CD4-positive, alpha-beta T cell (primary cell): ENCODE measurements at regions not wholly inside any gene's neighbourhood (a gene's known extent, or its start where the extent isn't known, plus 50 kb on each side); places are given as distances from the start of the nearest gene placed in this dataset.

ENCODE experiments used
- ATAC-seq: fragments of 200-7000 bp; cut with Tn5 transposase; one replicate; pipeline ENCODE4 v1.10.0; 2022; ENCODE audit warnings: mild to moderate bottlenecking; ENCODE audit not compliant: poor library complexity
- CTCF ChIA-PET: fragments of 350-600 bp; sonication (Branson Sonifier 250); formaldehyde crosslinking; loops from one replicate; lab custom pipeline; 2021; ENCODE audit warnings: antibody characterized with exemption, inconsistent platforms; lab: Charles Lee
- POLR2A ChIA-PET: fragments of 350-600 bp; sonication (Branson Sonifier 250); formaldehyde crosslinking; loops from one replicate; lab custom pipeline; 2021; ENCODE audit warnings: antibody characterized with exemption, inconsistent platforms; lab: Charles Lee
- DNase-seq, 14 experiments: peaks; one replicate each; pipeline ENCODE4 v3.0.0-alpha.2; 2013 to 2020; ENCODE audit warnings: mixed read lengths in 2 of 14
- H3K27ac ChIP-seq, 2 donors: one replicate each; pipeline versions ENCODE4 v1.5.1 to v1.7.0; 2013; ENCODE audit warnings: low read length in 2 of 2, low read depth in 1 of 2, mild to moderate bottlenecking in 1 of 2
- H3K27me3 ChIP-seq, 2 experiments: 1 replicate in 1 of 2; 2 replicates in 1 of 2; pipeline versions ENCODE4 v1.6.1 to v1.7.0; 2013; ENCODE audit warnings: low read length in 2 of 2, control low read depth in 1 of 2, mild to moderate bottlenecking in 1 of 2, moderate library complexity in 1 of 2; ENCODE audit not compliant: insufficient read depth in 2 of 2, control insufficient read depth in 1 of 2
- H3K36me3 ChIP-seq: one replicate; pipeline ENCODE4 v1.6.1; 2013; ENCODE audit warnings: low read length, control low read depth; ENCODE audit not compliant: insufficient read depth
- H3K4me1 ChIP-seq: one replicate; pipeline ENCODE4 v1.6.1; 2013; ENCODE audit warnings: low read length, control low read depth; ENCODE audit not compliant: insufficient read depth
- H3K4me3 ChIP-seq: one replicate; pipeline ENCODE4 v1.5.1; 2013; ENCODE audit warnings: mild to moderate bottlenecking, low read length, moderate library complexity
- H3K9me3 ChIP-seq, 2 experiments: 1 replicate in 1 of 2; 2 replicates in 1 of 2; pipeline versions ENCODE4 v1.6.1 to v1.7.0; 2013; ENCODE audit warnings: low read length in 2 of 2, mild to moderate bottlenecking in 2 of 2, control low read depth in 1 of 2, moderate library complexity in 1 of 2; ENCODE audit not compliant: control insufficient read depth in 1 of 2, insufficient read depth in 1 of 2
- H3K27ac Mint-ChIP-seq: one replicate; pipeline ENCODE4 v1.8.0; 2020; ENCODE audit warnings: mixed read lengths
- H3K27me3 Mint-ChIP-seq: one replicate; pipeline ENCODE4 v1.8.0; 2021; ENCODE audit warnings: mixed read lengths
- H3K36me3 Mint-ChIP-seq: one replicate; pipeline ENCODE4 v1.8.0; 2021; ENCODE audit warnings: low read depth, mixed read lengths
- H3K4me1 Mint-ChIP-seq: one replicate; pipeline ENCODE4 v1.8.0; 2021; ENCODE audit warnings: low read depth, mixed read lengths
- H3K4me3 Mint-ChIP-seq: one replicate; pipeline ENCODE4 v1.8.0; 2020; ENCODE audit warnings: mild to moderate bottlenecking, mixed read lengths
- H3K9me3 Mint-ChIP-seq: one replicate; pipeline ENCODE4 v1.8.0; 2020; ENCODE audit warnings: mixed read lengths
- intact Hi-C, 2 experiments: fragments of 100-400 bp; cut with DNase I in 1 of 2; cut with micrococcal nuclease in 1 of 2; formaldehyde crosslinking; loops; one replicate each; pipeline versions ENCODE4 v1.15.1 to v1.9.0; 2023 to 2025; cut with DNase I, micrococcal nuclease
- TF ChIP-seq, protein P1 (sequence below): fragments of 200-600 bp; IDR thresholded peaks from one replicate; pipeline ENCODE4 v1.8.0; 2022; ENCODE audit warnings: antibody characterized with exemption, mild to moderate bottlenecking

DNA sequence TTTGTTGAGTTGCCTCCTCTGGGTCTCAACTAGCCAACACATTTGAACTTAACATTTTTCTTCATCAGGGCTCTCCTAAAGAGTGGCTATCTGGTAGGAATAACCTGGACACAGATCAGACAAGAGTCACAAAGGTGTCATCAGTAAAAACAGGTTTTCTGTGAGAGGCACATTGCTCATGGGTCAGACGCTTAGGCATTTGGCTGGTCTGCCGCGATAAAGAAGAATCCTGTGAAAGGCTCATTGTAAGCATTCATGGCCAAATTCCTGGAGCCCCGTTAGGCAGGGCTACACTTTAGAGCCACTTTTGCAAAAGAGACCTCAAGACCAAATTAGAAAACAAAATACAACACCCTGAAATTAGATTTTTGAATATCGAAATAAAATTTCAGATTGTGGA lies 64.2 kb upstream of the PDE4B start:
- TF ChIP-seq, protein P1, sequence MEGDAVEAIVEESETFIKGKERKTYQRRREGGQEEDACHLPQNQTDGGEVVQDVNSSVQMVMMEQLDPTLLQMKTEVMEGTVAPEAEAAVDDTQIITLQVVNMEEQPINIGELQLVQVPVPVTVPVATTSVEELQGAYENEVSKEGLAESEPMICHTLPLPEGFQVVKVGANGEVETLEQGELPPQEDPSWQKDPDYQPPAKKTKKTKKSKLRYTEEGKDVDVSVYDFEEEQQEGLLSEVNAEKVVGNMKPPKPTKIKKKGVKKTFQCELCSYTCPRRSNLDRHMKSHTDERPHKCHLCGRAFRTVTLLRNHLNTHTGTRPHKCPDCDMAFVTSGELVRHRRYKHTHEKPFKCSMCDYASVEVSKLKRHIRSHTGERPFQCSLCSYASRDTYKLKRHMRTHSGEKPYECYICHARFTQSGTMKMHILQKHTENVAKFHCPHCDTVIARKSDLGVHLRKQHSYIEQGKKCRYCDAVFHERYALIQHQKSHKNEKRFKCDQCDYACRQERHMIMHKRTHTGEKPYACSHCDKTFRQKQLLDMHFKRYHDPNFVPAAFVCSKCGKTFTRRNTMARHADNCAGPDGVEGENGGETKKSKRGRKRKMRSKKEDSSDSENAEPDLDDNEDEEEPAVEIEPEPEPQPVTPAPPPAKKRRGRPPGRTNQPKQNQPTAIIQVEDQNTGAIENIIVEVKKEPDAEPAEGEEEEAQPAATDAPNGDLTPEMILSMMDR: no peak
- Histone ChIP-seq H3K27me3 (no peaks in the 10 kb centered on the region), H3K4me3 (no peak overlapping the region), H3K27ac (no peak overlapping the region), H3K36me3 (no peaks in the 10 kb centered on the region), H3K4me1 (no peaks in the 10 kb centered on the region), H3K9me3 (no peaks in the 10 kb centered on the region)
- ChIA-PET CTCF (no interaction called here), POLR2A (no interaction called here)
- Mint-ChIP-seq H3K27ac (no peak overlapping the region), H3K27me3 (peaks cover 9% of the 10 kb centered on the region), H3K4me1 (no peaks in the 10 kb centered on the region), H3K9me3 (no peaks in the 10 kb centered on the region), H3K4me3 (no peak overlapping the region), H3K36me3 (no peaks in the 10 kb centered on the region)
- no peak for ATAC-seq
- intact Hi-C loops: no loop called here
- no peak for DNase-seq

DNA sequence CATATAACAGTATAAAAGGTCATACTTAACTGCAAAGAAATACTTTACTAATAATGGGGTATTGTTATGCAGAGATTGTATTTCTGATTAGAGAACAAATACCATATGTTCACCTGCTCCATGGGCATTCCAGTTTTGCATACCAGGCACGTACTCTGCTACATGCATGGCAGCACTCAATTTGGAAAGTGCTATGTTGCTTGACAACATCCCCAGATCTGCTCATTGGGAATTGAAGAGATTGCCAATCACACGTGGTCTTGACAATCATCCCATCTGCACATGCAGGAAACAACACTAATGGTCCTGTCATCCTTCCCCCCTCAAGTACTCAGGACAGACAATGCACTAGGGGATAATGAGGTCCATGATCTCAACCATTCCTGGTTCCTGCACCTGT lies 63.4 kb upstream of the PDE4B start:
- no peak for ATAC-seq
- ChIA-PET POLR2A (no interaction called here), CTCF (no interaction called here)

DNA sequence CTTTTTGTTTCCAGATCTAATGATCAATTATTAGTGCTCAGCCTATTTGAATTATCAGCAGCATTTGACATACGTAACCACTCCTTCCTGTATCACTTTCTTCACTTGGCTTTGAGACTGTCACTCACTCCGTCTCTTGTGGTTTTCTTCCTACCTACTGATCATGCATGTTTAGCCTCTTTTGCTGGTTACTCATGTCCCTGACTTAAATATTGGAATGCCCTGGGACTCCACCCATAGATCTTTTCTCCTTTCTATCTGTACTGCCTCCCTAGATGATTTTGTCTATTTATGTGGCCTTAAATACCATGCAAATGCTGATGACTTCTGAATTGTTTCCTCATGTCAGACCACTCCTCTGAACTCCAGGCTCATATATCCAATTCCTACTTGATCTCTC lies 57.7 kb upstream of the PDE4B start:
- TF ChIP-seq, protein P1: no peak
- no peaks in the 10 kb centered on the region for H3K4me1 Mint-ChIP-seq
- intact Hi-C loops: no loop called here
- ChIA-PET POLR2A (no interaction called here), CTCF (no interaction called here)
- no peaks in the 10 kb centered on the region for H3K36me3 Mint-ChIP-seq
- H3K4me1 ChIP-seq: no peaks in the 10 kb centered on the region
- H3K4me3 ChIP-seq: no peak overlapping the region
- ATAC-seq: no peak
- peaks cover 5% of the 10 kb centered on the region for H3K27me3 Mint-ChIP-seq
- H3K4me3 Mint-ChIP-seq: no peak overlapping the region
- no peaks in the 10 kb centered on the region for H3K36me3 ChIP-seq
- H3K27ac Mint-ChIP-seq: no peak overlapping the region
- peaks cover 7% of the 10 kb centered on the region for H3K9me3 Mint-ChIP-seq
- no peaks in the 10 kb centered on the region for H3K9me3 ChIP-seq
- DNase-seq: no peak
- no peak overlapping the region for H3K27ac ChIP-seq
- H3K27me3 ChIP-seq: no peaks in the 10 kb centered on the region

More for the DNA sequence above, 63.4 kb upstream of the PDE4B start:
- H3K9me3 ChIP-seq: no peaks in the 10 kb centered on the region
- H3K27me3 ChIP-seq: no peaks in the 10 kb centered on the region
- no peak overlapping the region for H3K27ac ChIP-seq
- TF ChIP-seq, protein P1: no peak
- no peaks in the 10 kb centered on the region for H3K36me3 ChIP-seq
- no peak for DNase-seq
- no peak overlapping the region for H3K4me3 ChIP-seq
- Mint-ChIP-seq H3K9me3 (no peaks in the 10 kb centered on the region), H3K27ac (no peak overlapping the region), H3K4me3 (no peak overlapping the region), H3K36me3 (no peaks in the 10 kb centered on the region), H3K27me3 (peaks cover 3% of the 10 kb centered on the region), H3K4me1 (no peaks in the 10 kb centered on the region)
- H3K4me1 ChIP-seq: no peaks in the 10 kb centered on the region
- intact Hi-C loops: no loop called here
